WERI-Rb-1 (cell line): ENCODE measurements at regions not wholly inside any gene's neighbourhood (a gene's known extent, or its start where the extent isn't known, plus 50 kb on each side); places are given as distances from the start of the nearest gene placed in this dataset.

ENCODE experiments used
- DNase-seq: peaks from one replicate; pipeline ENCODE4 v3.0.0-alpha.2; 2020
- H3K27ac ChIP-seq: fragments of 250-450 bp; sonication (Bioruptor Pico); 2 replicates; pipeline ENCODE4 v1.5.1; 2020; ENCODE audit warnings: mild to moderate bottlenecking, moderate library complexity
- H3K27me3 ChIP-seq: fragments of 250-450 bp; sonication (Bioruptor Pico); 2 replicates; pipeline ENCODE4 v1.5.1; 2021; ENCODE audit warnings: mild to moderate bottlenecking, low read depth, moderate library complexity; ENCODE audit not compliant: insufficient read depth, severe bottlenecking
- H3K36me3 ChIP-seq: fragments of 250-450 bp; sonication (Bioruptor Pico); 2 replicates; pipeline ENCODE4 v1.5.1; 2020; ENCODE audit warnings: mild to moderate bottlenecking, moderate library complexity
- H3K4me3 ChIP-seq: 2 replicates; pipeline ENCODE4 v1.5.1; 2011; ENCODE audit warnings: low read depth, mild to moderate bottlenecking, control low read depth, low read length
- H3K9me3 ChIP-seq: fragments of 250-450 bp; sonication (Bioruptor Pico); 2 replicates; pipeline ENCODE4 v1.5.1; 2021; ENCODE audit warnings: mild to moderate bottlenecking, moderate library complexity; ENCODE audit not compliant: severe bottlenecking
- CTCF ChIP-seq: IDR thresholded peaks from 2 replicates; pipeline ENCODE4 v1.5.1; 2011; ENCODE audit warnings: low read depth, mild to moderate bottlenecking, control low read depth, inconsistent platforms, low read length

GRCh38 chr14:76953311-76953945 lies 75.1 kb downstream of the IRF2BPL start:
- H3K4me3 ChIP-seq = no peak overlapping the region
- no peak for DNase-seq
- H3K27me3 ChIP-seq = no peaks in the 10 kb centered on the region
- H3K36me3 ChIP-seq = no peaks in the 10 kb centered on the region
- H3K9me3 ChIP-seq = no peaks in the 10 kb centered on the region
- no peak for TF ChIP-seq CTCF
- H3K27ac ChIP-seq = no peak overlapping the region

GRCh38 chr14:76951166-76951565 lies 77.3 kb downstream of the IRF2BPL start:
- Histone ChIP-seq H3K27me3 (no peaks in the 10 kb centered on the region), H3K9me3 (no peaks in the 10 kb centered on the region), H3K27ac (no peak overlapping the region), H3K4me3 (no peak overlapping the region), H3K36me3 (no peaks in the 10 kb centered on the region)
- TF ChIP-seq CTCF = no peak
- no peak for DNase-seq

- no peaks in the 10 kb centered on the region for H3K36me3 ChIP-seq
- H3K27ac ChIP-seq = no peak overlapping the region
- H3K4me3 ChIP-seq = no peak overlapping the region
- TF ChIP-seq CTCF = no peak
- DNase-seq = no peak
- no peaks in the 10 kb centered on the region for H3K27me3 ChIP-seq
- H3K9me3 ChIP-seq = no peaks in the 10 kb centered on the region
These were observed 78.2 kb downstream of the IRF2BPL start for GRCh38 chr14:76950055-76951020.

- Histone ChIP-seq H3K4me3 (no peak overlapping the region), H3K9me3 (no peaks in the 10 kb centered on the region), H3K27me3 (no peaks in the 10 kb centered on the region), H3K27ac (no peak overlapping the region), H3K36me3 (no peaks in the 10 kb centered on the region)
- TF ChIP-seq CTCF = no peak
- no peak for DNase-seq
These were observed 79.5 kb downstream of the IRF2BPL start for GRCh38 chr14:76948976-76949375.

- H3K9me3 ChIP-seq = no peaks in the 10 kb centered on the region
- H3K36me3 ChIP-seq = no peaks in the 10 kb centered on the region
- no peak for DNase-seq
- no peaks in the 10 kb centered on the region for H3K27me3 ChIP-seq
- H3K27ac ChIP-seq = no peak overlapping the region
- no peak for TF ChIP-seq CTCF
- H3K4me3 ChIP-seq = no peak overlapping the region
These were observed 80.1 kb downstream of the IRF2BPL start for GRCh38 chr14:76948213-76948947.
